Panc1 (cell line): ENCODE measurements at regions not wholly inside any gene's neighbourhood (a gene's known extent, or its start where the extent isn't known, plus 50 kb on each side); places are given as distances from the start of the nearest gene placed in this dataset.

Experiments
- CTCF ChIP-seq: fragments of 450-650 bp; IDR thresholded peaks from 2 replicates; pipeline ENCODE4 v1.5.1; 2017; ENCODE audit warnings: mild to moderate bottlenecking
- POLR2AphosphoS5 ChIP-seq: IDR thresholded peaks from 2 replicates; pipeline ENCODE4 v1.6.1; 2012; ENCODE audit warnings: mild to moderate bottlenecking, low read depth, low read length, moderate library complexity
- REST ChIP-seq, 2 experiments: IDR thresholded peaks; 2 replicates each; pipeline ENCODE4 v1.6.1; 2011 to 2012; ENCODE audit warnings: low read depth in 2 of 2, control low read depth in 1 of 2, low read length in 1 of 2, mild to moderate bottlenecking in 1 of 2, moderate library complexity in 1 of 2; ENCODE audit not compliant: insufficient read depth in 1 of 2
- SIN3A ChIP-seq: IDR thresholded peaks from 2 replicates; pipeline ENCODE4 v1.6.1; 2012; ENCODE audit warnings: low read depth, mild to moderate bottlenecking, low read length, moderate library complexity, borderline replicate concordance; ENCODE audit not compliant: insufficient read depth
- TCF7L2 ChIP-seq: IDR thresholded peaks from 2 replicates; pipeline ENCODE4 v1.6.1; 2011; ENCODE audit warnings: mild to moderate bottlenecking, low read depth, low read length, inconsistent platforms

GRCh38 chr3:175885231-175885766 is 1026.2 kb downstream of the NAALADL2 start:
- no peak for TF ChIP-seq CTCF
- no peak for TF ChIP-seq POLR2AphosphoS5
- no peak for TF ChIP-seq SIN3A
- TF ChIP-seq TCF7L2: no peak
- TF ChIP-seq REST (IDR thresholded peaks at IDR 0.05; ENCODE audit: insufficient read depth in 1 of 2, low read depth in 2 of 2, low read length in 1 of 2): no peak
